LNCAP (cell line): ENCODE measurements at regions not wholly inside any gene's neighbourhood (a gene's known extent, or its start where the extent isn't known, plus 50 kb on each side); places are given as distances from the start of the nearest gene placed in this dataset.

Experiments
- CTCF ChIP-seq: fragments of 450-650 bp; IDR thresholded peaks from 2 replicates; pipeline ENCODE4 v1.5.1; 2017; ENCODE audit warnings: mild to moderate bottlenecking

GRCh38 chr6:145116591-145117178 is 618.6 kb downstream of the EPM2A start:
- TF ChIP-seq CTCF: no peak

- no peak for TF ChIP-seq CTCF
Measured at GRCh38 chr6:145118224-145118623, 617.1 kb downstream of the EPM2A start.

- no peak for TF ChIP-seq CTCF
Measured at GRCh38 chr6:145119081-145119480, 616.2 kb downstream of the EPM2A start.

- no peak for TF ChIP-seq CTCF
Measured at GRCh38 chr6:145132709-145133108, 602.6 kb downstream of the EPM2A start.

GRCh38 chr6:145135702-145136101 is 599.6 kb downstream of the EPM2A start:
- no peak for TF ChIP-seq CTCF

GRCh38 chr6:145137425-145137824 is 597.9 kb downstream of the EPM2A start:
- peak; percentile 49; the same call in 1 of the 2 replicates for TF ChIP-seq CTCF

GRCh38 chr6:145138469-145139139 is 596.7 kb downstream of the EPM2A start:
- TF ChIP-seq CTCF: no peak
